GM06990 (cell line): ENCODE measurements at regions not wholly inside any gene's neighbourhood (a gene's known extent, or its start where the extent isn't known, plus 50 kb on each side); places are given as distances from the start of the nearest gene placed in this dataset.

Experiments used
- DNase-seq: peaks from one replicate; pipeline ENCODE4 v3.0.0-alpha.2; 2011; ENCODE audit not compliant: insufficient read length; ENCODE audit errors: extremely low read depth
- H3K27me3 ChIP-seq: replicated peaks from 2 replicates; pipeline ENCODE4 v1.6.0; 2011; ENCODE audit warnings: low read length; ENCODE audit not compliant: control insufficient read depth, insufficient read depth
- H3K36me3 ChIP-seq: 2 replicates; pipeline ENCODE4 v1.5.1; 2011; ENCODE audit warnings: low read length; ENCODE audit not compliant: control insufficient read depth, insufficient read depth
- H3K4me3 ChIP-seq: replicated peaks from 2 replicates; pipeline ENCODE4 v1.5.1; 2011; ENCODE audit warnings: low read depth, mild to moderate bottlenecking, control low read depth, low read length
- TF ChIP-seq, protein P1 (sequence below): IDR thresholded peaks from 2 replicates; pipeline ENCODE4 v1.5.1; 2011; ENCODE audit warnings: low read length, control low read depth, mild to moderate bottlenecking, inconsistent platforms; ENCODE audit not compliant: insufficient read depth, poor library complexity, severe bottlenecking

DNA sequence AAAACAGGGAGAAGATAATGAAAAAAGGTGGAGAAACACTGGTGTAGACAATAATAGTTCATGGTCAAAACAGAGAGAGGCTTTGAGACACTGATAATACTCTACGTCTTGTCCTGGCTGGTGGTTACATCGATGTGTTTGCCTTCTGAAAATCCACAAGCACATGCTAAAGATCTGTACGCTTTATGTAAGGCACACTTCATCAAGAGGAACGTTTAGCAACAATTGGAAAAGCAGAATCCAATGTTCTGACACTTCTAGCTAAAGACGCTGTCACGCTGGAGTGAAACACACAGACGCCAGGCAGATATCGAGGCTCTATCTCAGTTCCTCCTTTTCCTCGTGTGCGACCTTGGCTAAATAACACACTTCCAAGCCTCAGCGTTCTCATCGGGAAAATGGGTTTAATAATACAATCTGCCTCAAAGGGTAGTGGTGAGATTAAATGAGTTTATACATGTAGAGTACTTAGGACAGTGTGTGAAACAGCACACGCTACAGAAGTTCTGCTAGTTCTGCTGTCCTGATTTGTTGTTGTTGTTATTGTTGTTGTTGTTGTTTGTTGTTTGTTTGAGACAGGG is 386.1 kb downstream of the SETD4 start:
- Histone ChIP-seq H3K36me3 (no peaks in the 10 kb centered on the region), H3K27me3 (no peaks in the 10 kb centered on the region), H3K4me3 (no peak overlapping the region)
- TF ChIP-seq, protein P1, sequence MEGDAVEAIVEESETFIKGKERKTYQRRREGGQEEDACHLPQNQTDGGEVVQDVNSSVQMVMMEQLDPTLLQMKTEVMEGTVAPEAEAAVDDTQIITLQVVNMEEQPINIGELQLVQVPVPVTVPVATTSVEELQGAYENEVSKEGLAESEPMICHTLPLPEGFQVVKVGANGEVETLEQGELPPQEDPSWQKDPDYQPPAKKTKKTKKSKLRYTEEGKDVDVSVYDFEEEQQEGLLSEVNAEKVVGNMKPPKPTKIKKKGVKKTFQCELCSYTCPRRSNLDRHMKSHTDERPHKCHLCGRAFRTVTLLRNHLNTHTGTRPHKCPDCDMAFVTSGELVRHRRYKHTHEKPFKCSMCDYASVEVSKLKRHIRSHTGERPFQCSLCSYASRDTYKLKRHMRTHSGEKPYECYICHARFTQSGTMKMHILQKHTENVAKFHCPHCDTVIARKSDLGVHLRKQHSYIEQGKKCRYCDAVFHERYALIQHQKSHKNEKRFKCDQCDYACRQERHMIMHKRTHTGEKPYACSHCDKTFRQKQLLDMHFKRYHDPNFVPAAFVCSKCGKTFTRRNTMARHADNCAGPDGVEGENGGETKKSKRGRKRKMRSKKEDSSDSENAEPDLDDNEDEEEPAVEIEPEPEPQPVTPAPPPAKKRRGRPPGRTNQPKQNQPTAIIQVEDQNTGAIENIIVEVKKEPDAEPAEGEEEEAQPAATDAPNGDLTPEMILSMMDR = no peak
- DNase-seq = no peak

DNA sequence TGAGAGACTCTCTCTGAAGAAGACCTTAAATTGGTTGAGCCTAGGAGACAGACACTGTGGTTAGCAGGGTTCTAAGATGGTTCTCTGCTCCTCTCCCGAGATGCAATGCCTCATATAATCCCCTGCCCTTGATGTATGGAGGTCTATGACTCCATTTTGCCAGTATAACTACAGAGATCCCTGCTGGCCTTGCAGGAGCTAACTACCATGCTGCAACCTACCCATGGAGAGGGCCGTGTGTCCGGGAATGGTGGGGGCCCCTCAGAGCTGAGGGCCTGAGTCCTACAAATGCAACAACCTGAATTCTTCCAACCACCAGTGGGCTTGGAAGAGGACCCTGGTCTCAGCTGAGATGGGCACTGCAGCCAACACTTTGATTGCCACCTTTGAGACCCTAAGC is 388.0 kb downstream of the SETD4 start:
- TF ChIP-seq, protein P1 = no peak
- no peak for DNase-seq

DNA sequence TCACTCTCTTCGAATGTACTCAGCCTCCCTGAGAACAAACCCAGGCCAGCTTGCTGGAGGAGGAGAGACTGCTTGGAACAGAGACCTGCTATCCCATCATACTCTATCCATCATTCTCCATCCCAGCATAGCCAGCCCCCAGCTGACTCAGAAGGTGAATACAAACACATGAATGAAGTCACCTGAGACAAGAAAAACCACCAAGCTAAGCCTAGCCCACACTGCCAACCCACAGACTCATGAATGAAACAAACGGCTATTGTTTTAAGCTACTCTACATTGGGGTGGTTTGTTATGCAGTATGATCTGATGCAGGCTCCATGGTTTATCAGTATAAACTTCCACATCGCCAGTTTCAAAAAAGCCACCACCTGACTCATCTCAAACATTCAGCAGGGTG is 395.6 kb downstream of the SETD4 start:
- Histone ChIP-seq H3K36me3 (no peaks in the 10 kb centered on the region), H3K4me3 (no peak overlapping the region), H3K27me3 (no peaks in the 10 kb centered on the region; the same call in none of the 2 replicates)
- TF ChIP-seq, protein P1 = no peak
- no peak for DNase-seq

More for the DNA sequence above, 388.0 kb downstream of the SETD4 start:
- no peaks in the 10 kb centered on the region; the same call in 1 of the 2 replicates for H3K27me3 ChIP-seq
- no peak overlapping the region for H3K4me3 ChIP-seq
- H3K36me3 ChIP-seq = no peaks in the 10 kb centered on the region

DNA sequence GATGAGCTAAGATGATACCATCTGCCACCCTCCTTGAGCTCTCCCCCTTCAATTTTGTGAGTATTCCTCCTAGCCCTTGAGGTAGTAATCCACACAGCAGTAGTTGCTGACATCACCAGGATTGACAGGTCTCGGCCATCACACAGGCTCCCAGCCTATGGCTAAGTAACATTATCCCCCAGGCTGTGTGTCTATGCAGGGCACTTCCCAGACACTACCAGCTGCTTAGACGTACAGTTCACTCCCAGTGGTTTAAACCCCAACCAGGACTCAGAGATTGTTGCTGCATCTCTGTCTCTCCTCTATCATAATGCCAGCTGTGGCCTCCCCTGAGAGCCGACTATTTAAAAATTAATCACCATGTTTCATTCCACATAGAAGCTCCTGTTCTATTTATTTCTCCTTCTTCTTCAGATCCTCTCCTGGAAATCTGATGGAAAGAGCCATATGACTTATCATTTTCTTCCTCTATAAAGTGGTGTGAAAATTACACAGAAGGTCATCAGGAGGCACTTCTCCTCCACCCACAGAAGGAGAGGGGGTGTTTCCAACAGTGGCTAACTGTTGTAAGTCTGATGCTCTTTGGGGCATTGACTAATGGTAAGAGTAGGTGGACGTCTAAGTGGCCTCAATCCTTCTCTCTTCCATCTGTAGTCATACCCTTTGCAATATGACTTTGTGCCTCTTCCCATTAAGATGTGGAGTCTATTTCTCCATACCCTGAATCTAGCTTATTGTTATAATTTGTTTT is 396.3 kb downstream of the SETD4 start:
- Histone ChIP-seq H3K36me3 (no peaks in the 10 kb centered on the region), H3K4me3 (no peak overlapping the region), H3K27me3 (no peaks in the 10 kb centered on the region; the same call in none of the 2 replicates)
- TF ChIP-seq, protein P1 = no peak
- no peak for DNase-seq

DNA sequence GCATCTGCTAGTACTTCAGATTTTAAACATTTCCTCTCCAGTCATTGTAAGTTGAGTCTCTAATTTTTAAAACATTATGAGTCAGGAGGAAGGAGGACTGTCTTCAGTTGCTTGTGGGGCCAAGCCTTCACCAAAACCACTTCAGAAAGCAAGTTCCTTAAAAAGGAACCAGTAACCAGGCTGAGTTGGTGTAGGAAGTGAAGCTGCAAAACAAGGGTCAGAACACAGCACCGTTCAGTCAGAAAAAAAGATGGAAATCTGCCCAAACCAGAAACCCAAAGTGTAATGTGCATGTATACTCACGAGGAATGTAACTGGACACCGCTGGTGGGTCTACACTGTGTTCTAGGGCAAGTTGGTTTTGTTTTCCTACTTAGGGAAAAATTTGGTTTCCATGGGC is 402.1 kb downstream of the SETD4 start:
- no peaks in the 10 kb centered on the region for H3K36me3 ChIP-seq
- no peaks in the 10 kb centered on the region for H3K27me3 ChIP-seq
- no peak overlapping the region for H3K4me3 ChIP-seq
- DNase-seq = no peak
- TF ChIP-seq, protein P1 = no peak

DNA sequence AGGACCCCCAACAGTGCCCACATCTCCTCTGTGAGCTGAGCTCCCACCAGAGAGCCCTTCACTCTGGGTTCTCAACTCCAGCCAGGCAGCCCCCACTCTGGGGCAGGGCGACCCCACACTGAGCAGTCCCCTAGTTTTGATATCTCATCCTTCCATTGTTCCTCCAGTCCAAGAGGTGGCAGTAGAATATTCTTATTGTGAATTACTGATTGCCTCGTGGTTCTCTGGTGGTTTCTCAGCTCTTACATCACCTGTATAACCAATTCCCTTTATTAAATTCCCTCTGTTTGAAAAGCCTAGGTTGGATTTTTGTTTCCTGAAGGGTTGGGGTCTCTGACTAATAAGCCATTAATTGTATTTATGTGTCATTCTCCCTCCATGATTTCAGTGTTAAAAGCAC is 407.5 kb downstream of the SETD4 start:
- no peak for DNase-seq
- no peaks in the 10 kb centered on the region; the same call in 1 of the 2 replicates for H3K27me3 ChIP-seq
- no peaks in the 10 kb centered on the region for H3K36me3 ChIP-seq
- no peak overlapping the region for H3K4me3 ChIP-seq
- TF ChIP-seq, protein P1 = no peak
